DLD1 (cell line): ENCODE measurements at regions not wholly inside any gene's neighbourhood (a gene's known extent, or its start where the extent isn't known, plus 50 kb on each side); places are given as distances from the start of the nearest gene placed in this dataset.
"Not testable (repeated sequence)": the region's sequence is repeated elsewhere in the genome, so short reads cannot be mapped to it uniquely, and the experiment has no call there.

Experiments
- in situ Hi-C: cut with HindIII; loops from 2 replicates; pipeline ENCODE4 v1.10.0; 2017; ENCODE audit warnings: low sequenced_read_pairs

DNA sequence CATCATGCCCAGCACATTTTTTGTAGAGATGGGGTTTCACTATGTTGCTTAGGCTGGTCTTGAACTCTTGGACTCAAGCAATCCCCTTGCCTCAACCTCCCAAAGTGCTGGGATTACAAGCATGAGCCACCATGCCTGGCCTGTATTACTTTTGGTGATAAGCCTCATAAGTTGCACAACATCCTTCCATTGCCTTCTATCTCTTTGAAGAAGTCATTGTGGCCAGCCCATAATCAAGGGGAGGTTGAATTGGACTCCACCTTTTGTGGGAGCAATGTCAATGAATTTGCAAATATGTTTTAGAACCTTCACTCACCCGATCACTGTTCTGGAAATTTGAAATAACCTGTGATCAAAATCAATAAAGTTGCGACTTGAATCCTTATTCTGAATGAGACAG, 104.3 kb upstream of the CLINT1 start:
- in situ Hi-C loops, result no loop called here

- in situ Hi-C loops, result not testable (repeated sequence)
Observed at GRCh38 chr5:157962686-157963085, 103.7 kb upstream of the CLINT1 start.

DNA sequence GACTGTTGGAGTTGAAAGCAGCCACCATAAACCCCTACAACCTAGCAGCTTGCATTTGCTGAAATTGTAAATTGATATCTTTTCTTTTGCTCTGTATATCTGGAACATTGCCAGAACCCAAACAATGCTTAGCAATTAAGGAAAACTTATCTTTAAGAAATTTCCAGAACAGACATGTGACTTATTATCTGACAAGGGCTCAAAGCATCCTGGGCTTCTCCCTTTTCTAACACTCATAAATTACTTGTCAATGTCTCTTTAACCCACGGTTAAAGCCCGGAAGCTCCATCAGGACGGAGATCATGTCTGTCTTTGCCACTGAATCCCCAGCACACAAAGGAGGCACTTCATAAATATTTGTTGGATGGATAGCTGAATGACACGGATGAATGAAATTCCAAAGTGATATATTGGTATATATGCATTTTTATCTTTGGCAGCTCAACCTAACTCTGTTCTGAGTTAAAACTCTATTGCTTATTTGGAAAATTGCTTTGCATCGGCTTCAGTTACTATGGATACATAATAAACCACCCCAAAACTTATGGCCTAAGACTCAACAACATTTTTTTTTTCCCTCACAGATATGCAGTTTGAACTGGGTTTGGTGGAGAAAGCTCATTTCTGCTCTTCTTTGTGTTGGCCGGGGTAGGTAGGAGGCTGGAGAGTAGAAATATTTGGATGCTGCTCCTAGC, 103.1 kb upstream of the CLINT1 start:
- in situ Hi-C loops, result no loop called here

GRCh38 chr5:157961176-157961575, 102.2 kb upstream of the CLINT1 start:
- in situ Hi-C loops, result no loop called here

- in situ Hi-C loops, result no loop called here
Observed at GRCh38 chr5:157959370-157959769, 100.4 kb upstream of the CLINT1 start.

GRCh38 chr5:157956271-157956885, 97.4 kb upstream of the CLINT1 start:
- in situ Hi-C loops, result no loop called here

DNA sequence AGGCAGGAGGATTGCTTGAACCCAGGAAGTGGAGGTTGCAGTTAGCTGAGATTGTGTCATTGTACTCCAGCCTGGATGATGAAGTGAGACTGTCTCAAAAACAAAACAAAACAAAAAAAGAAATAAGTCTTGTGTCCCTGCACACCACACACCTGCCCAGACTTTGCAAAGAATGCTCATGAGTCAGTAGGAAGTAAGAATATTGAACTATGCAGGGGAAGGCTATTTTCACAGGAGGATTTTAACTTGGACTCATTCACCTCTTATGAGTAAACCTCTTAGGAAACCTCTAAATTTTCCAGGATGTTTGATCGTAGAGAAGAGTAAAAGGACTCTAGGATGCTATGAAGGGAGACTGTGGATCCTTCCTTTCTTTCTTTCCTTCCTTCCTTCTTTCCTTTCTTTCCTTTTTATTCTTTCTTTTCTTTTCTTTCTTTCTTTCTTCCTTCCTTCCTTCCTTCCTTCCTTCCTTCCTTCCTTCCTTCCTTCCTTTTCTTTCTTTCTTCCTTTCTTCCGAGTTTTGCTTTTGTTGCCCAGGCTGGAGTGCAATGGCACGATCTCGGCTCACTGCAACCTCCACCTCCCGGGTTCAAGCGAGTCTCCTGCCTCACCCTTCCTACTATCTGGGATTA, 96.7 kb upstream of the CLINT1 start:
- in situ Hi-C loops, result no loop called here

DNA sequence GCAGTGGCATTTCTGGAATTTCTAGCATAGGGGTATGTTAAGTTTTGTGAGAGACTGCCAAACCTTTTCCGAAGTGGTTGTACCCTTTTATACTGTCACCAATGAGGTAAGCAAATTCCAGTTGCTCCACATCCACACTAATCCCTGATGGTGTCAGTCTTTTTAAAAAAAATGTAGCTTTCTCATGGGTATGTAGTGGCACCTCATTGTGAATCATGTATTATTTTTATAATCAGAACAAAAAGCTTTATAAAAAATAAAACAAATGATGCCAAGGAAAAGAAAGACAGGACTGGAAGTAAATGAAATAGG, 93.4 kb upstream of the CLINT1 start:
- in situ Hi-C loops, result no loop called here

DNA sequence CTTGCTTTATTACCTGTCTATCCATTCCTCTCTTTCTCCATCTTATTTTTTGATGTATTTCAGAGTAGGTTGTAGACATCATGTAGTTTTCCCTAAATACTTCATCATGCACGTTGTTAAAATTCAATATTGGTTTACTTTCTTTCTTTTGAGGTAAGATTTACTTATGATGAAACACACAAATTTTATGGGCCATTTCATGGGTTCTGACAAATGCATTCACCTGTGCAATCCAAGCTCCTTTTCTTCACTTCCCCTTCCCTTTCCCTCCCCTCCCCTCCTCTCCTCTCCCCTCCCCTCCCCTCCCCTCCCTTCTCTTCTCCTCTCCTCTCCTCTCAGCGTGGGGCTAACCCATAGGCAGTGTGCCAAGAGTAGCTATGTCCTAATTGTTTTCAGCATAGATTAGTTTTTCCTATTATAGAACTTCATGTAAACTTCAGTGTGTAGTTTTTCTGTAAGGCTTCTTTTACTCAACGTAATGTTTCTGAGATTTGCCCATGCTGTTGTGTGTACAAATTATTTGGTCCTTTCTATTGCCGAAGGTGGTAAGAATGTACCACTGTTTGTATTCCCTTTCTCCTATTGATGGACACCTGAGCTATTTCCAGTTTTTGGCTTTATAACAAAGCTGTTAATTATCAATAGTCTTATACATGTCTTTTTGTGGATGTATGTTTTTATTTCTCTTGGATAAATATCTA, 92.9 kb upstream of the CLINT1 start:
- in situ Hi-C loops, result no loop called here

- in situ Hi-C loops, result no loop called here
Observed at GRCh38 chr5:157949520-157949919, 90.6 kb upstream of the CLINT1 start.

- in situ Hi-C loops, result no loop called here
Observed at GRCh38 chr5:157948738-157949410, 89.9 kb upstream of the CLINT1 start.

DNA sequence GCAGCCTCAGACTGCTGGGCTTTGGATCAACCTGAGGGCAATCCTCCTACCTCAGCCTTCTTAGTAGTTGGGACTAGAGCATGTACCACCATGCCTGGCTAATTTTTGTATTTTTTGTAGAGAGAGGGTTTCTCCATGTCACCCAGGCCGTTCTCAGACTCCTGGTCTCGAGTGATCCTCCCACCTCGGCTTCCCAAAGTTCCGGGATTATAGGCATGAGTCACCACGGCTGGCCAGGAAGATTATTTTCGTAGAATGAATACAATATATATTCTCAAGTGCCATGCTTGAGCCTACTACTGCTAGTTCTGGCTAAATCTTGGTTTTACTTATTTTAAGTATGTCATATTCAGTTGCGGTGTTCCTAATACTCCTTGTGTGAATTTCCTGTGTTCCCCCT, 88.2 kb upstream of the CLINT1 start:
- in situ Hi-C loops, result no loop called here

DNA sequence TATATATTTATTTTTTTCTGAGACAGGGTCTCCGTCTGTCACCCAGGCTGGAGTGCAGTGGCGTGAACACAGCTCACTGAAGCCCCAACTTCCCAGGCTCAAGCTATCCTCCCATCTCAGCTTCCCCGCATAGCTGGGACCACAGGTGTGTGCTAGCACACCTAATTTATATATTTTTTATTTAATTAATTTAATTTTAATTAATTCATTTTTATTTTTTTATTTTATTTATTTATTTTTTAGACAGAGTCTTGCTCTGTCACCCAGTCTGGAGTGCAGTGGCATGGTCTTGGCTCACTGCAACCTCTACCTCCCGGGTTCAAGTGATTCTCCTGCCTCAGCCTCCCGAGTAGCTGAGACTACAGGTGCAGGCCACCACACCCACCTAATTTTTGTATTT, 86.9 kb upstream of the CLINT1 start:
- in situ Hi-C loops, result not testable (repeated sequence)

DNA sequence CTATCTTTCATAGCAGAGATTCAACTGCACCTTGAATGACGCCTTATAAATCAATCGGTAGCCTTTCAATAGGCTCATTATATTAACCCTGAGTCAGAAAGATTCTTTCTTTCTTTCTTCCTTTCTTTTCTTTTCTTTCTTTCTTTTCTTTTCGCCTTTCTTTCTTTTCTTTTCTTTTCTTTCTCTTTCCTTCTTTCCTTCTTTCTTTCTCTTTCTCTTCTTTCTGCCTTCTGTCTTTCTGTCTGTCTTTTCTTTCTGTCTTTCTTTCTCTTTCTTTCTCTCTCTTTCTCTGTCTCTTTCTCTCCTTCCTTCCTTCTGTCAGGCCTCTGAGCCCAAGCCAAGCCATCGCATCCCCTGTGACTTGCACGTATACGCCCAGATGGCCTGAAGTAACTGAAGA, 86.0 kb upstream of the CLINT1 start:
- in situ Hi-C loops, result no loop called here

GRCh38 chr5:157944077-157944633, 85.2 kb upstream of the CLINT1 start:
- in situ Hi-C loops, result no loop called here

DNA sequence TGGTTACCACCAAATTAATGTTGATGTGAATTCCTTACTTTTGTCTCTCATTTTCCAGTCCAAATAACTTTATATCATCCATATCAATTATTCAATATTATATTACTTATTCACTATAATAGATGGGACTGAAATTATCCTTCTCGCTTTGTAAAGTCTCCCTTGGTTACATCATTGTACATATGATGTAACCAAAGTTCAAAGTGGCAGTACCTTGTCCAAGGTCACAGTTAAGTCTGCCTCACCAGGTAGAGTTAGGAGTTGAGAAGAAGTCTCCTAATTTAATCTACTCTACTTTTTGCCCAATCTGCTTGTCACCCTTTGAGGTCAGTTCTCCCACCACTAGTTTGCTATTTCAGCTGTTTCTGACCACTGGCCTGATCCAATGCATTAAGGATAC, 83.7 kb upstream of the CLINT1 start:
- in situ Hi-C loops, result no loop called here

- in situ Hi-C loops, result no loop called here
Observed at GRCh38 chr5:157941616-157942015, 82.7 kb upstream of the CLINT1 start.

DNA sequence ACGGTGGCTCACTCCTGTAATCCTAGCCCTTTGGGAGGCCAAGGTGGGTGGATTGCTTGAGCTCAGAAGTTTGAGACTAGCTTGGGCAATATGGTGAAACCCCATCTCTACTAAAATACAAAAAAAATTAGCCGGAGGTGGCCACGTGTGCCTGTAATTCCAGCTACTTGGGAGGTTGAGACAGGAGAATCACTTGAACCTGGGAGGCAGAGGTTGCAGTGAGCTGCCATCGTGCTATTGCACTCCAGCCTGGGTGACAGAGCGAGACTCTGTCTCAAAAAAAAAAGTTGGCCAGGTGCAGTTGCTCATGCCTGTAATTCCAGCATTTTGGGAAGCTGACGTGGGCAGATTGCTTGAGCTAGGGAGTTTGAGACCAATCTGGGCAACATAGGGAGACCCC, 79.2 kb upstream of the CLINT1 start:
- in situ Hi-C loops, result not testable (repeated sequence)

GRCh38 chr5:157936776-157937501, 78.0 kb upstream of the CLINT1 start:
- in situ Hi-C loops, result not testable (repeated sequence)

- in situ Hi-C loops, result no loop called here
Observed at GRCh38 chr5:157934600-157934999, 75.7 kb upstream of the CLINT1 start.
